Amygdala (tissue), 56 donors: ENCODE measurements at regions not wholly inside any gene's neighbourhood (a gene's known extent, or its start where the extent isn't known, plus 50 kb on each side); places are given as distances from the start of the nearest gene placed in this dataset.

Source experiments
- DNase-seq, 56 donors: peaks; one replicate each; lab custom pipeline; 2025; lab: John Stamatoyannopoulos, UW

- no peak for DNase-seq
These were observed 500.9 kb downstream of the NPHP4 start for GRCh38 chr1:5491207-5491904.

- DNase-seq: no peak
These were observed 501.6 kb downstream of the NPHP4 start for GRCh38 chr1:5490635-5491034.

GRCh38 chr1:5488448-5488847 lies 503.8 kb downstream of the NPHP4 start:
- DNase-seq: no peak

- peak in 1 of 56 donors; percentile 19 for DNase-seq
These were observed 506.1 kb downstream of the NPHP4 start for GRCh38 chr1:5485968-5486696.

- DNase-seq: no peak
These were observed 506.8 kb downstream of the NPHP4 start for GRCh38 chr1:5485436-5485835.

- DNase-seq: no peak
These were observed 507.6 kb downstream of the NPHP4 start for GRCh38 chr1:5484451-5485165.

- DNase-seq: no peak
These were observed 510.3 kb downstream of the NPHP4 start for GRCh38 chr1:5481889-5482288.

- no peak for DNase-seq
These were observed 511.3 kb downstream of the NPHP4 start for GRCh38 chr1:5480906-5481305.

GRCh38 chr1:5479876-5480646 lies 512.2 kb downstream of the NPHP4 start:
- peak in 1 of 56 donors; percentile 20 for DNase-seq

GRCh38 chr1:5478961-5479360 lies 513.3 kb downstream of the NPHP4 start:
- DNase-seq: no peak

GRCh38 chr1:5478156-5478695 lies 514.0 kb downstream of the NPHP4 start:
- DNase-seq: no peak

- DNase-seq: peak in 22 of 56 donors; percentile 4 to 67 (median 24)
These were observed 514.5 kb downstream of the NPHP4 start for GRCh38 chr1:5477716-5478115.

GRCh38 chr1:5475572-5475971 lies 516.7 kb downstream of the NPHP4 start:
- no peak for DNase-seq

- DNase-seq: no peak
These were observed 519.0 kb downstream of the NPHP4 start for GRCh38 chr1:5473268-5473667.

GRCh38 chr1:5466487-5466886 lies 525.7 kb downstream of the NPHP4 start:
- DNase-seq: no peak

- DNase-seq: no peak
These were observed 526.9 kb downstream of the NPHP4 start for GRCh38 chr1:5465281-5465711.

- DNase-seq: no peak
These were observed 527.9 kb downstream of the NPHP4 start for GRCh38 chr1:5464366-5464765.

GRCh38 chr1:5460974-5461373 lies 531.3 kb downstream of the NPHP4 start:
- DNase-seq: no peak

GRCh38 chr1:5459839-5460610 lies 532.2 kb downstream of the NPHP4 start:
- DNase-seq: no peak

GRCh38 chr1:5458248-5458647 lies 534.0 kb downstream of the NPHP4 start:
- DNase-seq: no peak
